ENCODE measurements at regions not wholly inside any gene's neighbourhood (a gene's known extent, or its start where the extent isn't known, plus 50 kb on each side); places are given as distances from the start of the nearest gene placed in this dataset.

DNA sequence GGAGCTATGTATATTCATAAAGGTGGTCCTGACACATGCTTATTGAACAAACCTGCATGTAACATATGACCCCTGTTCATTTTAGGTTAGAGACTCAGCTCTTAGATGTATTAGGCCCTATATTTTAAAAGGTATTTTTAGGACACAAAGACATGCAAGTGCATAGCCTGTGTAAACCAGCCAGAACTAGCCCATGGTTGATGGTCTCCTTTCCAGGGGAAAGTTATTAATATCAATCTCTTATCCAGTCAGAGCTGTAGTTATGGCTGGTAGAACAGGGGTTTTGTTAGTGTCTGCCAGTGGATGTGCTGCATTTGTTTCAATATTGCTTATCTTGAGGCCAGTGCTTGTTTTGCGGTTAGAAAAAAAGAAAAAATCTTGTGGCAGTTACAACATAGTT, 488.6 kb downstream of the KCTD8 start:
- no peak overlapping the region for H3K4me2 ChIP-seq
- no peak for TF ChIP-seq ZNF114 (CRISPR knock-in tag; IDR thresholded peaks at IDR 0.05)
- TF ChIP-seq JUNB (IDR thresholded peaks at IDR 0.05; ENCODE audit: unreplicated experiment) = no peak
- DNase-seq (ENCODE audit: low spot score) (no peak), ATAC-seq (no peak)
- H3K27me3 ChIP-seq (ENCODE audit: insufficient read depth) = no peaks in the 10 kb centered on the region
- Mint-ChIP-seq H3K36me3 (ENCODE audit: low read depth) (no peaks in the 10 kb centered on the region), H3K4me3 (no peak overlapping the region), H3K27me3 (ENCODE audit: insufficient read depth, low read depth, poor library complexity) (no peaks in the 10 kb centered on the region), H3K27ac (no peak overlapping the region), H3K4me1 (no peaks in the 10 kb centered on the region), H3K9me3 (no peaks in the 10 kb centered on the region)
- no peak overlapping the region for H3K4me3 ChIP-seq
- no peaks in the 10 kb centered on the region for H3K4me1 ChIP-seq (ENCODE audit: insufficient read depth)
- no peaks in the 10 kb centered on the region for H3K79me2 ChIP-seq (replicated peaks; ENCODE audit: insufficient read depth)
- no peak overlapping the region for H3K27ac ChIP-seq (ENCODE audit: low read depth)
- H2AFZ ChIP-seq = no peak overlapping the region
- no peaks in the 10 kb centered on the region for H3F3A ChIP-seq (replicated peaks; ENCODE audit: low read depth)
- no peaks in the 10 kb centered on the region for H3K36me3 ChIP-seq (ENCODE audit: insufficient read depth)
- no peaks in the 10 kb centered on the region for H4K20me1 ChIP-seq (replicated peaks; ENCODE audit: insufficient read depth)
- H3K9me2 ChIP-seq (ENCODE audit: insufficient read depth) = no peaks in the 10 kb centered on the region

DNA sequence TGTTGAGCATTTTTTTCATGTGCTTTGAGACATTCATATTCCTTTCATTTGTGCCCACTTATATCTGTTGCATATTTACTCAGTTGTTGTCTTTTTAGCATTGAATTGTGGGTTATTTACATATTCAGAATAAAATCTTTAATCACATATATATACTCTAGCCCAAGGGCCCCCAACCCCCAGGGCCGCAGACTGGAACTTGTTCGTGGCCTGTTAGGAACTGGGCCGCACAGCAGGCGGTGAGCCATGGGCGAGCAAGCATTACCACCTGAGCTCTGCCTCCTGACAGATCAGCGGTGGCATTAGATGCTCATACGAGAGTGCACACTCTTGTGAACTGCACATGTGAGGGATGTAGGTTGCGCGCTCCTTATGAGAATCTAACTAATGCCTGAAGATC, 480.6 kb downstream of the KCTD8 start:
- H3K4me3 Mint-ChIP-seq = no peak overlapping the region
- no peaks in the 10 kb centered on the region for H3F3A ChIP-seq (replicated peaks; ENCODE audit: low read depth)
- no peaks in the 10 kb centered on the region for H3K4me1 ChIP-seq (ENCODE audit: insufficient read depth)
- H3K27ac Mint-ChIP-seq = no peak overlapping the region
- no peaks in the 10 kb centered on the region for H3K79me2 ChIP-seq (replicated peaks; ENCODE audit: insufficient read depth)
- no peaks in the 10 kb centered on the region for H3K27me3 ChIP-seq (ENCODE audit: insufficient read depth)
- no peak for DNase-seq (ENCODE audit: low spot score)
- H3K9me3 Mint-ChIP-seq = no peaks in the 10 kb centered on the region
- no peak overlapping the region for H3K4me2 ChIP-seq
- ATAC-seq = no peak
- no peaks in the 10 kb centered on the region for H3K36me3 ChIP-seq (ENCODE audit: insufficient read depth)
- no peak overlapping the region for H2AFZ ChIP-seq
- no peaks in the 10 kb centered on the region for H4K20me1 ChIP-seq (replicated peaks; ENCODE audit: insufficient read depth)
- H3K27ac ChIP-seq (ENCODE audit: low read depth) = no peak overlapping the region
- no peaks in the 10 kb centered on the region for H3K9me2 ChIP-seq (ENCODE audit: insufficient read depth)
- no peaks in the 10 kb centered on the region for H3K36me3 Mint-ChIP-seq (ENCODE audit: low read depth)
- H3K27me3 Mint-ChIP-seq (ENCODE audit: insufficient read depth, low read depth, poor library complexity) = no peaks in the 10 kb centered on the region
- no peak overlapping the region for H3K4me3 ChIP-seq
- no peaks in the 10 kb centered on the region for H3K4me1 Mint-ChIP-seq
- TF ChIP-seq ZNF331 (CRISPR knock-in tag; IDR thresholded peaks at IDR 0.05; ENCODE audit: low read depth) (no peak), ZNF114 (CRISPR knock-in tag; IDR thresholded peaks at IDR 0.05) (no peak), EZH2 (IDR thresholded peaks at IDR 0.05; ENCODE audit: low read depth, unreplicated experiment) (no peak), CREB1 (CRISPR knock-in tag; IDR thresholded peaks at IDR 0.05; ENCODE audit: low read depth) (no peak), NANOG (IDR thresholded peaks at IDR 0.05; ENCODE audit: borderline replicate concordance) (no peak), EZH2phosphoT487 (IDR thresholded peaks at IDR 0.05; ENCODE audit: unreplicated experiment) (no peak), JUNB (IDR thresholded peaks at IDR 0.05; ENCODE audit: unreplicated experiment) (no peak), STAT1 (IDR thresholded peaks at IDR 0.05; ENCODE audit: unreplicated experiment) (no peak), POLR2AphosphoS5 (IDR thresholded peaks at IDR 0.05; ENCODE audit: low read depth) (no peak)
- TF ChIP-seq, protein P1, sequence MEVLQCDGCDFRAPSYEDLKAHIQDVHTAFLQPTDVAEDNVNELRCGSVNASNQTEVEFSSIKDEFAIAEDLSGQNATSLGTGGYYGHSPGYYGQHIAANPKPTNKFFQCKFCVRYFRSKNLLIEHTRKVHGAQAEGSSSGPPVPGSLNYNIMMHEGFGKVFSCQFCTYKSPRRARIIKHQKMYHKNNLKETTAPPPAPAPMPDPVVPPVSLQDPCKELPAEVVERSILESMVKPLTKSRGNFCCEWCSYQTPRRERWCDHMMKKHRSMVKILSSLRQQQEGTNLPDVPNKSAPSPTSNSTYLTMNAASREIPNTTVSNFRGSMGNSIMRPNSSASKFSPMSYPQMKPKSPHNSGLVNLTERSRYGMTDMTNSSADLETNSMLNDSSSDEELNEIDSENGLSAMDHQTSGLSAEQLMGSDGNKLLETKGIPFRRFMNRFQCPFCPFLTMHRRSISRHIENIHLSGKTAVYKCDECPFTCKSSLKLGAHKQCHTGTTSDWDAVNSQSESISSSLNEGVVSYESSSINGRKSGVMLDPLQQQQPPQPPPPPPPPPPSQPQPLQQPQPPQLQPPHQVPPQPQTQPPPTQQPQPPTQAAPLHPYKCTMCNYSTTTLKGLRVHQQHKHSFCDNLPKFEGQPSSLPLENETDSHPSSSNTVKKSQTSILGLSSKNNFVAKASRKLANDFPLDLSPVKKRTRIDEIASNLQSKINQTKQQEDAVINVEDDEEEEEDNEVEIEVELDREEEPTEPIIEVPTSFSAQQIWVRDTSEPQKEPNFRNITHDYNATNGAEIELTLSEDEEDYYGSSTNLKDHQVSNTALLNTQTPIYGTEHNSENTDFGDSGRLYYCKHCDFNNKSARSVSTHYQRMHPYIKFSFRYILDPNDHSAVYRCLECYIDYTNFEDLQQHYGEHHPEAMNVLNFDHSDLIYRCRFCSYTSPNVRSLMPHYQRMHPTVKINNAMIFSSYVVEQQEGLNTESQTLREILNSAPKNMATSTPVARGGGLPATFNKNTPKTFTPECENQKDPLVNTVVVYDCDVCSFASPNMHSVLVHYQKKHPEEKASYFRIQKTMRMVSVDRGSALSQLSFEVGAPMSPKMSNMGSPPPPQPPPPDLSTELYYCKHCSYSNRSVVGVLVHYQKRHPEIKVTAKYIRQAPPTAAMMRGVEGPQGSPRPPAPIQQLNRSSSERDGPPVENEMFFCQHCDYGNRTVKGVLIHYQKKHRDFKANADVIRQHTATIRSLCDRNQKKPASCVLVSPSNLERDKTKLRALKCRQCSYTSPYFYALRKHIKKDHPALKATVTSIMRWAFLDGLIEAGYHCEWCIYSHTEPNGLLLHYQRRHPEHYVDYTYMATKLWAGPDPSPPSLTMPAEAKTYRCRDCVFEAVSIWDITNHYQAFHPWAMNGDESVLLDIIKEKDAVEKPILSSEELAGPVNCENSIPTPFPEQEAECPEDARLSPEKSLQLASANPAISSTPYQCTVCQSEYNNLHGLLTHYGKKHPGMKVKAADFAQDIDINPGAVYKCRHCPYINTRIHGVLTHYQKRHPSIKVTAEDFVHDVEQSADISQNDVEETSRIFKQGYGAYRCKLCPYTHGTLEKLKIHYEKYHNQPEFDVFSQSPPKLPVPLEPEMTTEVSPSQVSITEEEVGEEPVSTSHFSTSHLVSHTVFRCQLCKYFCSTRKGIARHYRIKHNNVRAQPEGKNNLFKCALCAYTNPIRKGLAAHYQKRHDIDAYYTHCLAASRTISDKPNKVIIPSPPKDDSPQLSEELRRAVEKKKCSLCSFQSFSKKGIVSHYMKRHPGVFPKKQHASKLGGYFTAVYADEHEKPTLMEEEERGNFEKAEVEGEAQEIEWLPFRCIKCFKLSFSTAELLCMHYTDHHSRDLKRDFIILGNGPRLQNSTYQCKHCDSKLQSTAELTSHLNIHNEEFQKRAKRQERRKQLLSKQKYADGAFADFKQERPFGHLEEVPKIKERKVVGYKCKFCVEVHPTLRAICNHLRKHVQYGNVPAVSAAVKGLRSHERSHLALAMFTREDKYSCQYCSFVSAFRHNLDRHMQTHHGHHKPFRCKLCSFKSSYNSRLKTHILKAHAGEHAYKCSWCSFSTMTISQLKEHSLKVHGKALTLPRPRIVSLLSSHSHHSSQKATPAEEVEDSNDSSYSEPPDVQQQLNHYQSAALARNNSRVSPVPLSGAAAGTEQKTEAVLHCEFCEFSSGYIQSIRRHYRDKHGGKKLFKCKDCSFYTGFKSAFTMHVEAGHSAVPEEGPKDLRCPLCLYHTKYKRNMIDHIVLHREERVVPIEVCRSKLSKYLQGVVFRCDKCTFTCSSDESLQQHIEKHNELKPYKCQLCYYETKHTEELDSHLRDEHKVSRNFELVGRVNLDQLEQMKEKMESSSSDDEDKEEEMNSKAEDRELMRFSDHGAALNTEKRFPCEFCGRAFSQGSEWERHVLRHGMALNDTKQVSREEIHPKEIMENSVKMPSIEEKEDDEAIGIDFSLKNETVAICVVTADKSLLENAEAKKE (CRISPR knock-in tag; IDR thresholded peaks at IDR 0.05) = no peak
- TF ChIP-seq, protein P2, sequence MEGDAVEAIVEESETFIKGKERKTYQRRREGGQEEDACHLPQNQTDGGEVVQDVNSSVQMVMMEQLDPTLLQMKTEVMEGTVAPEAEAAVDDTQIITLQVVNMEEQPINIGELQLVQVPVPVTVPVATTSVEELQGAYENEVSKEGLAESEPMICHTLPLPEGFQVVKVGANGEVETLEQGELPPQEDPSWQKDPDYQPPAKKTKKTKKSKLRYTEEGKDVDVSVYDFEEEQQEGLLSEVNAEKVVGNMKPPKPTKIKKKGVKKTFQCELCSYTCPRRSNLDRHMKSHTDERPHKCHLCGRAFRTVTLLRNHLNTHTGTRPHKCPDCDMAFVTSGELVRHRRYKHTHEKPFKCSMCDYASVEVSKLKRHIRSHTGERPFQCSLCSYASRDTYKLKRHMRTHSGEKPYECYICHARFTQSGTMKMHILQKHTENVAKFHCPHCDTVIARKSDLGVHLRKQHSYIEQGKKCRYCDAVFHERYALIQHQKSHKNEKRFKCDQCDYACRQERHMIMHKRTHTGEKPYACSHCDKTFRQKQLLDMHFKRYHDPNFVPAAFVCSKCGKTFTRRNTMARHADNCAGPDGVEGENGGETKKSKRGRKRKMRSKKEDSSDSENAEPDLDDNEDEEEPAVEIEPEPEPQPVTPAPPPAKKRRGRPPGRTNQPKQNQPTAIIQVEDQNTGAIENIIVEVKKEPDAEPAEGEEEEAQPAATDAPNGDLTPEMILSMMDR (conservative IDR thresholded peaks at IDR 0.05; ENCODE audit: low read depth in 2 of 2) = no peak
- TF ChIP-seq, protein P3, sequence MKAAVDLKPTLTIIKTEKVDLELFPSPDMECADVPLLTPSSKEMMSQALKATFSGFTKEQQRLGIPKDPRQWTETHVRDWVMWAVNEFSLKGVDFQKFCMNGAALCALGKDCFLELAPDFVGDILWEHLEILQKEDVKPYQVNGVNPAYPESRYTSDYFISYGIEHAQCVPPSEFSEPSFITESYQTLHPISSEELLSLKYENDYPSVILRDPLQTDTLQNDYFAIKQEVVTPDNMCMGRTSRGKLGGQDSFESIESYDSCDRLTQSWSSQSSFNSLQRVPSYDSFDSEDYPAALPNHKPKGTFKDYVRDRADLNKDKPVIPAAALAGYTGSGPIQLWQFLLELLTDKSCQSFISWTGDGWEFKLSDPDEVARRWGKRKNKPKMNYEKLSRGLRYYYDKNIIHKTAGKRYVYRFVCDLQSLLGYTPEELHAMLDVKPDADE (IDR thresholded peaks at IDR 0.05) = no peak

Measured in GM23338 (cell line).